HCT116 (cell line): ENCODE measurements at regions not wholly inside any gene's neighbourhood (a gene's known extent, or its start where the extent isn't known, plus 50 kb on each side); places are given as distances from the start of the nearest gene placed in this dataset.

Experiments used
- ATAC-seq: fragments of 200-7000 bp; cut with Tn5 transposase; 2 replicates; pipeline ENCODE4 v1.9.1; 2020; ENCODE audit warnings: mild to moderate bottlenecking, moderate library complexity
- BruUV-seq: library from RNA; stranded (reverse); fragments of 400-500 nt; replicated peaks from 2 replicates; lab custom pipeline; 2021; lab: Mats Ljungman, UMichigan
- CTCF ChIA-PET: fragments of 300-600 bp; sonication (Branson Sonifier 250); formaldehyde crosslinking; loops from one replicate; lab custom pipeline; 2021; ENCODE audit warnings: antibody characterized with exemption; lab: Charles Lee
- POLR2A ChIA-PET: fragments of 300-600, 350-600 bp; sonication (Branson Sonifier 250); formaldehyde crosslinking; loops from one replicate; lab custom pipeline; 2021; ENCODE audit warnings: antibody characterized with exemption; lab: Charles Lee
- RAD21 ChIA-PET, 2 experiments: fragments of 300-600 bp; sonication (Branson Sonifier 250); formaldehyde crosslinking; loops; one replicate each; lab custom pipeline; 2023; ENCODE audit warnings: low total read pairs in 2 of 2; ENCODE audit not compliant: uncharacterized antibody in 2 of 2, unreplicated experiment in 2 of 2, low non-redundant PET in 1 of 2; lab: Charles Lee
- DNase-seq: peaks from one replicate; pipeline ENCODE4 v3.0.0-alpha.2; 2010; ENCODE audit warnings: low read depth, low spot score
- H2AFZ ChIP-seq: fragments of 200-600 bp; shearing (Covaris generic), sonication (generic); 2 replicates; pipeline ENCODE4 v1.6.1; 2017; ENCODE audit warnings: low read depth, mixed run types, mixed read lengths, antibody characterized with exemption, low read length; ENCODE audit not compliant: poor library complexity, severe bottlenecking
- H3K27ac ChIP-seq: 2 replicates; pipeline ENCODE4 v1.5.1; 2012; ENCODE audit warnings: low read depth, low read length
- H3K27me3 ChIP-seq: fragments of 200-600 bp; sonication (generic); 2 replicates; pipeline ENCODE4 v1.6.1; 2016; ENCODE audit warnings: mixed run types, low read length, mixed read lengths; ENCODE audit not compliant: insufficient read depth
- H3K36me3 ChIP-seq, 2 experiments: fragments of 200-500 bp in 1 of 2; fragments of 200-600 bp in 1 of 2; sonication (Bioruptor generic) in 1 of 2; sonication (generic) in 1 of 2; 2 replicates each; pipeline versions ENCODE4 v1.5.1 to v1.6.1; 2014 to 2016; ENCODE audit warnings: low read length in 2 of 2, inconsistent platforms in 1 of 2, mixed read lengths in 1 of 2, mixed run types in 1 of 2; ENCODE audit not compliant: insufficient read depth in 2 of 2, control insufficient read depth in 1 of 2
- H3K4me1 ChIP-seq, 2 experiments: fragments of 200-600 bp in 1 of 2; sonication (generic) in 1 of 2; 2 replicates each; pipeline versions ENCODE4 v1.5.1 to v1.6.1; 2012 to 2017; ENCODE audit warnings: low read length in 2 of 2, inconsistent platforms in 1 of 2, mild to moderate bottlenecking in 1 of 2, mixed read lengths in 1 of 2, mixed run types in 1 of 2, moderate library complexity in 1 of 2; ENCODE audit not compliant: insufficient read depth in 2 of 2, control insufficient read depth in 1 of 2
- H3K4me2 ChIP-seq: fragments of 200-600 bp; sonication (generic); 2 replicates; pipeline ENCODE4 v1.6.1; 2017; ENCODE audit warnings: mixed run types, low read length, mixed read lengths
- H3K4me3 ChIP-seq, 2 experiments: fragments of 200-600 bp in 1 of 2; sonication (generic) in 1 of 2; replicated peaks in 1 of 2; 2 replicates each; pipeline ENCODE4 v1.5.1; 2011 to 2016; ENCODE audit warnings: low read length in 2 of 2, control low read depth in 1 of 2, low read depth in 1 of 2, mild to moderate bottlenecking in 1 of 2, mixed read lengths in 1 of 2, mixed run types in 1 of 2
- H3K79me2 ChIP-seq: fragments of 200-600 bp; sonication (generic); 2 replicates; pipeline ENCODE4 v1.6.1; 2017; ENCODE audit warnings: mild to moderate bottlenecking, mixed run types, low read length, moderate library complexity, mixed read lengths; ENCODE audit not compliant: insufficient read depth
- H3K9ac ChIP-seq: fragments of 200-600 bp; sonication (generic); 2 replicates; pipeline ENCODE4 v1.6.1; 2016; ENCODE audit warnings: low read length, mixed read lengths
- H3K9me2 ChIP-seq: fragments of 200-600 bp; sonication (generic), shearing (Covaris generic); 2 replicates; pipeline ENCODE4 v1.6.1; 2017; ENCODE audit warnings: mixed run types, mild to moderate bottlenecking, moderate library complexity; ENCODE audit not compliant: insufficient read depth
- H3K9me3 ChIP-seq, 2 experiments: fragments of 200-500 bp in 1 of 2; fragments of 200-600 bp in 1 of 2; sonication (Bioruptor generic) in 1 of 2; sonication (generic) in 1 of 2; 2 replicates each; pipeline ENCODE4 v1.6.1; 2014 to 2017; ENCODE audit warnings: low read length in 2 of 2, mixed read lengths in 2 of 2, inconsistent platforms in 1 of 2, low read depth in 1 of 2, mild to moderate bottlenecking in 1 of 2, mixed run types in 1 of 2, moderate library complexity in 1 of 2; ENCODE audit not compliant: control insufficient read depth in 1 of 2, insufficient read depth in 1 of 2
- H4K20me1 ChIP-seq: fragments of 200-600 bp; sonication (generic), shearing (Covaris generic); 2 replicates; pipeline ENCODE4 v1.6.1; 2017; ENCODE audit warnings: mixed run types, mild to moderate bottlenecking, moderate library complexity; ENCODE audit not compliant: insufficient read depth
- ATF3 ChIP-seq: IDR thresholded peaks from 2 replicates; pipeline ENCODE4 v1.6.1; 2012
- CBX3 ChIP-seq: IDR thresholded peaks from 2 replicates; pipeline ENCODE4 v1.6.1; 2012; ENCODE audit warnings: low read depth
- CEBPB ChIP-seq: IDR thresholded peaks from 2 replicates; pipeline ENCODE4 v1.6.1; 2012; ENCODE audit warnings: low read depth
- CTCF ChIP-seq, 3 experiments: fragments of 200-600 bp in 1 of 3; sonication (generic) in 1 of 3; IDR thresholded peaks in 2 of 3; conservative IDR thresholded peaks in 1 of 3; 2 replicates each; pipeline ENCODE4 v1.5.1; 2012 to 2017; ENCODE audit warnings: low read depth in 2 of 3, low read length in 2 of 3, antibody characterized with exemption in 1 of 3, borderline replicate concordance in 1 of 3, control low read depth in 1 of 3, mild to moderate bottlenecking in 1 of 3, mixed read lengths in 1 of 3, mixed run types in 1 of 3, moderate library complexity in 1 of 3; ENCODE audit not compliant: insufficient read depth in 1 of 3
- EGR1 ChIP-seq: IDR thresholded peaks from 2 replicates; pipeline ENCODE4 v1.6.1; 2012; ENCODE audit warnings: low read depth
- ELF1 ChIP-seq: IDR thresholded peaks from 2 replicates; pipeline ENCODE4 v1.6.1; 2012; ENCODE audit warnings: low read depth, borderline replicate concordance
- EZH2 ChIP-seq: fragments of 200-600 bp; sonication (generic); IDR thresholded peaks from 2 replicates; pipeline ENCODE4 v1.6.1; 2017; ENCODE audit warnings: antibody characterized with exemption, mixed run types
- EZH2phosphoT487 ChIP-seq: fragments of 200-600 bp; IDR thresholded peaks from 2 replicates; pipeline ENCODE4 v1.6.1; 2018; ENCODE audit warnings: antibody characterized with exemption, borderline replicate concordance
- FOSL1 ChIP-seq: IDR thresholded peaks from 2 replicates; pipeline ENCODE4 v1.6.1; 2012; ENCODE audit warnings: low read depth
- JUND ChIP-seq: IDR thresholded peaks from 2 replicates; pipeline ENCODE4 v1.6.1; 2012
- POLR2A ChIP-seq: IDR thresholded peaks from 2 replicates; pipeline ENCODE4 v1.7.0; 2011; ENCODE audit warnings: borderline replicate concordance; ENCODE audit not compliant: insufficient read depth, insufficient read length; ENCODE audit errors: extremely low read depth
- POLR2AphosphoS5 ChIP-seq: IDR thresholded peaks from 2 replicates; pipeline ENCODE4 v1.6.1; 2011; ENCODE audit warnings: mild to moderate bottlenecking, low read depth, low read length, moderate library complexity
- RAD21 ChIP-seq: IDR thresholded peaks from 2 replicates; pipeline ENCODE4 v1.6.1; 2012; ENCODE audit warnings: low read depth, mild to moderate bottlenecking
- TCF7L2 ChIP-seq: IDR thresholded peaks from 2 replicates; pipeline ENCODE4 v1.7.0; 2011; ENCODE audit warnings: borderline replicate concordance, inconsistent platforms; ENCODE audit not compliant: insufficient read depth, insufficient read length; ENCODE audit errors: extremely low read depth
- ZFX ChIP-seq: fragments of 450-650 bp; IDR thresholded peaks from 2 replicates; pipeline ENCODE4 v1.6.1; 2017
- intact Hi-C: fragments of 100-400 bp; cut with micrococcal nuclease; formaldehyde crosslinking; loops from 2 replicates; pipeline ENCODE4 v1.10.0; 2022
- TF ChIP-seq, protein P1 (sequence below): IDR thresholded peaks from 2 replicates; pipeline ENCODE4 v1.6.1; 2011; ENCODE audit warnings: mild to moderate bottlenecking, low read length, moderate library complexity; ENCODE audit not compliant: insufficient replicate concordance; ENCODE audit errors: extremely low read depth

- TF ChIP-seq, protein P1, sequence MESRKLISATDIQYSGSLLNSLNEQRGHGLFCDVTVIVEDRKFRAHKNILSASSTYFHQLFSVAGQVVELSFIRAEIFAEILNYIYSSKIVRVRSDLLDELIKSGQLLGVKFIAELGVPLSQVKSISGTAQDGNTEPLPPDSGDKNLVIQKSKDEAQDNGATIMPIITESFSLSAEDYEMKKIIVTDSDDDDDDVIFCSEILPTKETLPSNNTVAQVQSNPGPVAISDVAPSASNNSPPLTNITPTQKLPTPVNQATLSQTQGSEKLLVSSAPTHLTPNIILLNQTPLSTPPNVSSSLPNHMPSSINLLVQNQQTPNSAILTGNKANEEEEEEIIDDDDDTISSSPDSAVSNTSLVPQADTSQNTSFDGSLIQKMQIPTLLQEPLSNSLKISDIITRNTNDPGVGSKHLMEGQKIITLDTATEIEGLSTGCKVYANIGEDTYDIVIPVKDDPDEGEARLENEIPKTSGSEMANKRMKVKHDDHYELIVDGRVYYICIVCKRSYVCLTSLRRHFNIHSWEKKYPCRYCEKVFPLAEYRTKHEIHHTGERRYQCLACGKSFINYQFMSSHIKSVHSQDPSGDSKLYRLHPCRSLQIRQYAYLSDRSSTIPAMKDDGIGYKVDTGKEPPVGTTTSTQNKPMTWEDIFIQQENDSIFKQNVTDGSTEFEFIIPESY = no peak
- TF ChIP-seq CTCF (IDR thresholded peaks at IDR 0.05 in 2 of 3, conservative IDR thresholded peaks at IDR 0.05 in 1 of 3; ENCODE audit: borderline replicate concordance in 1 of 3, insufficient read depth in 1 of 3, low read depth in 2 of 3, low read length in 2 of 3) = no peak
- TF ChIP-seq RAD21 = no peak
- no peak for TF ChIP-seq ZFX
- no peak for TF ChIP-seq POLR2AphosphoS5
- TF ChIP-seq ATF3 = no peak
- TF ChIP-seq EGR1 = no peak
- no peak for TF ChIP-seq POLR2A
- no peak for TF ChIP-seq FOSL1
- no peak for TF ChIP-seq CBX3
- TF ChIP-seq EZH2 = no peak
- TF ChIP-seq CEBPB = no peak
Observed at GRCh38 chr14:89707086-89707485, 247.4 kb downstream of the EFCAB11 start (continued).

DNA sequence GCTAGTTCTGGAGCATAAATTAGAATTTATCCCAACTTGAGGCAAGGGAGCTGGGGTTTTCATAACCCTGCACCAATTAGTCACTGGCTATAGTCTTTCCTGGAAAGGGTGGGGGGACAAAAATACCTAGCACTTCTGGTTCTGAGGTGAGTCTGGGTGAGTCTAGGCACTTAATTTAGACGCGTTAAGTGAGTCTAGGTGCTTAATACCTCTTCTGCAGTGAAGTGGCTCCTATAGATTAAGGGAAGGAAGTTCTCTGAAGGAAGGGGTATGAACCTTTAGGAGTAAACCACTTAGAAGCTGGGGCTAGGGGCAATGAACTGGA is 251.7 kb downstream of the EFCAB11 start:
- ChIA-PET CTCF (interaction anchor here (0.9 kb wide), 1 partner anchor 237 kb away, joined by 3 read pairs; no protein-coding TSS in a partner anchor), POLR2A (no interaction called here), RAD21 (no interaction called here)
- Histone ChIP-seq H3K27me3 (no peaks in the 10 kb centered on the region), H3K9me2 (no peaks in the 10 kb centered on the region), H3K9me3 (no peaks in the 10 kb centered on the region), H3K4me2 (no peak overlapping the region), H3K9ac (no peak overlapping the region), H3K4me1 (peaks cover 13 to 16% of the 10 kb centered on the region in 2 experiments), H3K36me3 (no peaks in the 10 kb centered on the region), H4K20me1 (no peaks in the 10 kb centered on the region), H3K27ac (no peak overlapping the region), H3K79me2 (no peaks in the 10 kb centered on the region), H2AFZ (no peak overlapping the region), H3K4me3 (no peak overlapping the region)
- ATAC-seq (no peak), DNase-seq (no peak)
- TF ChIP-seq ELF1 (no peak), JUND (no peak), TCF7L2 (no peak), CBX3 (no peak), EGR1 (no peak), EZH2phosphoT487 (no peak)
- intact Hi-C loops = no loop called here
- BruUV-seq = no TSS peak
